K562 (cell line): ENCODE measurements at regions not wholly inside any gene's neighbourhood (a gene's known extent, or its start where the extent isn't known, plus 50 kb on each side); places are given as distances from the start of the nearest gene placed in this dataset.

Experiments used
- ATAC-seq: fragments of 200-7000 bp; cut with Tn5 transposase; 3 replicates; pipeline ENCODE4 v1.9.1; 2020; ENCODE audit warnings: moderate library complexity
- BruUV-seq: library from RNA; stranded (reverse); fragments of 400-500 nt; replicated peaks from 2 replicates; lab custom pipeline; 2021; lab: Mats Ljungman, UMichigan
- CTCF ChIA-PET: fragments of 300-600 bp; formaldehyde crosslinking; extraction: SDS; loops from one replicate; lab custom pipeline; 2021; ENCODE audit warnings: low intra/inter-chr PET ratio; lab: Yijun Ruan, JAX
- POLR2A ChIA-PET: fragments of 300-600, 350-650 bp; sonication (Branson Sonifier 250); formaldehyde crosslinking; extraction: SDS; loops from one replicate; lab custom pipeline; 2021; ENCODE audit warnings: antibody characterized with exemption, inconsistent platforms; lab: Yijun Ruan, JAX
- DNase-seq, 4 experiments: peaks; one replicate each; pipeline versions ENCODE4 v3.0.0 to v3.0.0-alpha.2; 2011 to 2018; ENCODE audit warnings: low spot score in 3 of 4, mixed read lengths in 3 of 4; ENCODE audit errors: extremely low read depth in 1 of 4
- FAIRE-seq: peaks from 2 replicates; lab custom pipeline; 2011; peaks lifted over from hg19 to GRCh38; lab: Jason Lieb, UNC
- H2AFZ ChIP-seq: 2 replicates; pipeline ENCODE4 v1.6.0; 2011; ENCODE audit warnings: low read depth, low read length, control low read depth, inconsistent platforms
- H3K27ac ChIP-seq: fragments of 200-600 bp; 3 replicates; pipeline ENCODE4 v1.8.0; 2011; ENCODE audit warnings: low read depth, mild to moderate bottlenecking, control low read depth, inconsistent platforms, low read length, moderate library complexity, mixed read lengths; ENCODE audit errors: extremely low read depth
- H3K27me3 ChIP-seq, 2 experiments: fragments of 300-600 bp in 1 of 2; 2 replicates in 1 of 2; 3 replicates in 1 of 2; pipeline versions ENCODE4 v1.6.0 to v1.8.0; 2011; ENCODE audit warnings: inconsistent platforms in 2 of 2, low read length in 2 of 2, mild to moderate bottlenecking in 1 of 2, mixed read lengths in 1 of 2, moderate library complexity in 1 of 2; ENCODE audit not compliant: control insufficient read depth in 2 of 2, insufficient read depth in 2 of 2
- H3K36me3 ChIP-seq: fragments of 300-600 bp; 3 replicates; pipeline ENCODE4 v1.8.0; 2011; ENCODE audit warnings: mild to moderate bottlenecking, low read length, inconsistent platforms; ENCODE audit not compliant: control insufficient read depth, insufficient read depth
- H3K4me1 ChIP-seq, 2 experiments: fragments of 200-600 bp in 1 of 2; replicated peaks in 1 of 2; 2 replicates in 1 of 2; 3 replicates in 1 of 2; pipeline versions ENCODE4 v1.5.1 to v1.8.0; 2011; ENCODE audit warnings: inconsistent platforms in 2 of 2, low read length in 2 of 2, mild to moderate bottlenecking in 1 of 2, mixed read lengths in 1 of 2, moderate library complexity in 1 of 2; ENCODE audit not compliant: control insufficient read depth in 2 of 2, insufficient read depth in 2 of 2
- H3K4me2 ChIP-seq: 2 replicates; pipeline ENCODE4 v1.6.1; 2011; ENCODE audit warnings: low read length, control low read depth, inconsistent platforms, mixed read lengths; ENCODE audit not compliant: insufficient read depth
- H3K4me3 ChIP-seq: fragments of 200-600 bp; sonication (generic), shearing (Covaris generic); 2 replicates; pipeline ENCODE4 v1.5.1; 2016; ENCODE audit warnings: control low read depth, inconsistent platforms
- H3K79me2 ChIP-seq: fragments of 200-600 bp; 3 replicates; pipeline ENCODE4 v1.8.0; 2011; ENCODE audit warnings: low read length, inconsistent platforms; ENCODE audit not compliant: control insufficient read depth, insufficient read depth
- H3K9ac ChIP-seq, 2 experiments: 2 replicates each; pipeline versions ENCODE4 v1.6.0 to v1.6.1; 2011; ENCODE audit warnings: low read depth in 2 of 2, low read length in 2 of 2, control low read depth in 1 of 2, inconsistent platforms in 1 of 2, mild to moderate bottlenecking in 1 of 2, mixed read lengths in 1 of 2; ENCODE audit not compliant: insufficient read depth in 1 of 2
- H3K9me1 ChIP-seq: one replicate; pipeline ENCODE4 v1.6.0; 2011; ENCODE audit warnings: inconsistent platforms, mild to moderate bottlenecking, low read length, moderate library complexity; ENCODE audit not compliant: control insufficient read depth, insufficient read depth
- H3K9me3 ChIP-seq: replicated peaks from 2 replicates; pipeline ENCODE4 v1.5.1; 2011; ENCODE audit warnings: low read depth, low read length, inconsistent platforms; ENCODE audit not compliant: control insufficient read depth, insufficient read depth
- H4K20me1 ChIP-seq: replicated peaks from 2 replicates; pipeline ENCODE4 v1.6.1; 2011; ENCODE audit warnings: low read length, inconsistent platforms, mixed read lengths; ENCODE audit not compliant: control insufficient read depth, insufficient read depth
- BRD9 ChIP-seq: fragments of 450-650 bp; IDR thresholded peaks from 2 replicates; pipeline ENCODE4 v1.6.1; 2018; ENCODE audit warnings: low read depth; ENCODE audit not compliant: partially characterized antibody
- ESRRB ChIP-seq: fragments of 250-450 bp; sonication (Bioruptor Pico); IDR thresholded peaks from 2 replicates; pipeline ENCODE4 v1.5.0; 2020; ENCODE audit warnings: mild to moderate bottlenecking, moderate library complexity, borderline replicate concordance
- ETS2 ChIP-seq: IDR thresholded peaks from 2 replicates; pipeline ENCODE4 v1.6.1; 2016; ENCODE audit warnings: borderline replicate concordance, missing genetic modification characterization, mild to moderate bottlenecking, moderate library complexity, missing compliant biosample characterization; ENCODE audit not compliant: poor library complexity, severe bottlenecking
- FUS ChIP-seq: fragments of 200-400 bp; formaldehyde crosslinking; optimal IDR thresholded peaks from 2 replicates; pipeline ENCODE3; 2017; ENCODE audit warnings: low read depth, low read length
- HMGN3 ChIP-seq: IDR thresholded peaks from 2 replicates; pipeline ENCODE4 v1.6.1; 2011; ENCODE audit warnings: borderline replicate concordance, low read depth, mild to moderate bottlenecking, mixed read lengths, low read length; ENCODE audit not compliant: insufficient read length; ENCODE audit errors: extremely low read depth
- KAT7 ChIP-seq: sonication (generic); formaldehyde crosslinking; IDR thresholded peaks from 2 replicates; pipeline ENCODE4 v1.8.0; 2022; ENCODE audit warnings: missing genetic modification reagents, mild to moderate bottlenecking, borderline replicate concordance
- MAFG ChIP-seq: fragments of 450-650 bp; conservative IDR thresholded peaks from 2 replicates; pipeline ENCODE4 v1.6.1; 2016; ENCODE audit warnings: missing genetic modification characterization, missing compliant biosample characterization
- MECOM ChIP-seq: fragments of 250-450 bp; sonication (Bioruptor Pico); IDR thresholded peaks from 2 replicates; pipeline ENCODE4 v1.8.0; 2022; ENCODE audit warnings: inconsistent platforms
- NR2C2 ChIP-seq, 2 experiments: fragments of 200-800 bp in 1 of 2; sonication (Bioruptor generic) in 1 of 2; sonication (generic) in 1 of 2; formaldehyde crosslinking in 1 of 2; IDR thresholded peaks; 2 replicates each; pipeline versions ENCODE4 v1.6.1 to v1.8.0; 2016 to 2022; ENCODE audit warnings: mild to moderate bottlenecking in 1 of 2, missing compliant biosample characterization in 1 of 2, missing genetic modification characterization in 1 of 2, missing genetic modification reagents in 1 of 2
- RBFOX2 ChIP-seq: fragments of 200-400 bp; formaldehyde crosslinking; IDR thresholded peaks from 2 replicates; pipeline ENCODE4 v1.6.1; 2017; ENCODE audit warnings: low read depth, mild to moderate bottlenecking, low read length, moderate library complexity
- TEAD2 ChIP-seq: fragments of 450-650 bp; IDR thresholded peaks from 2 replicates; pipeline ENCODE4 v1.6.1; 2016; ENCODE audit warnings: missing genetic modification characterization, control low read depth, missing compliant biosample characterization
- XRCC3 ChIP-seq: fragments of 450-650 bp; IDR thresholded peaks from 2 replicates; pipeline ENCODE4 v1.6.1; 2017; ENCODE audit warnings: mild to moderate bottlenecking, moderate library complexity
- ZNF184 ChIP-seq: sonication (generic); formaldehyde crosslinking; IDR thresholded peaks from 2 replicates; pipeline ENCODE4 v1.5.0; 2020; ENCODE audit warnings: missing genetic modification reagents
- WGBS: fragments of 100-300 bp; shearing (Covaris generic); methylation state at CpG from one replicate; pipeline ENCODE4 v1.1.6; 2016; ENCODE audit warnings: low coverage, mixed read lengths; ENCODE audit not compliant: insufficient coverage; ENCODE audit errors: missing lambda C conversion rate; 5-methylcytosine and 5-hydroxymethylcytosine counted together
- in situ Hi-C: fragments of 300-500 bp; cut with MboI; formaldehyde crosslinking; loops from 4 replicates; pipeline ENCODE4 v1.15.0; 2018; ENCODE audit warnings: inconsistent platforms, mixed read lengths
- intact Hi-C: fragments of 100-400 bp; cut with micrococcal nuclease; formaldehyde crosslinking; loops from 2 replicates; pipeline ENCODE4 v1.14.2; 2022
- TF ChIP-seq, protein P1 (sequence below): fragments of 250-450 bp; sonication (Bioruptor Pico); IDR thresholded peaks from 2 replicates; pipeline ENCODE4 v1.5.0; 2021; ENCODE audit warnings: mild to moderate bottlenecking, borderline replicate concordance
- TF ChIP-seq, protein P2 (sequence below), 2 experiments: IDR thresholded peaks; 2 replicates each; pipeline ENCODE4 v1.6.1; 2012; ENCODE audit warnings: improper control_type of control experiment in 2 of 2, low read depth in 2 of 2, low read length in 2 of 2, borderline replicate concordance in 1 of 2
- TF ChIP-seq, protein P3 (sequence below): fragments of 450-650 bp; IDR thresholded peaks from one replicate; pipeline ENCODE4 v1.6.1; 2018; ENCODE audit warnings: mild to moderate bottlenecking, moderate library complexity; ENCODE audit not compliant: partially characterized antibody

DNA sequence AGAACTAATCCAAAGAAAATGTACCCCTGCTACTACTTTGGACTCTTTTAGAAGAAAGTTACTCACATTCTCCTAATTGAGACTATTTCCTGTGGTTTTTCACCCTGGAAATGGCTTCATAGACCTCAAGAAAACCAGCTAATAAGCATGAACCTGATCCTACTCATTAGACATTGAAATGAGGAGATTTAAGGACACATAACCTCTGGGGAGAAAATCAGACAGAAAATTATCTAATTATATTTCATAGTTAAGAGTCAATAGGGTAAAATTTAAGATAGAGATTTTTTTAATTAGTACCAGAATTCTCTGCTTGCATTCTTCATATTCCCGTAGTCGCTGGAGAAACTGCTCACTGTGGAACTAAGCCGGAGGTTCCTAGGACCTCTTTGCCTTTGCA lies 114.6 kb upstream of the ACP3 start:
- no TSS peak for BruUV-seq
- 0% methylated on average over 3 of the region's 3 CpGs for WGBS
- TF ChIP-seq, protein P1, sequence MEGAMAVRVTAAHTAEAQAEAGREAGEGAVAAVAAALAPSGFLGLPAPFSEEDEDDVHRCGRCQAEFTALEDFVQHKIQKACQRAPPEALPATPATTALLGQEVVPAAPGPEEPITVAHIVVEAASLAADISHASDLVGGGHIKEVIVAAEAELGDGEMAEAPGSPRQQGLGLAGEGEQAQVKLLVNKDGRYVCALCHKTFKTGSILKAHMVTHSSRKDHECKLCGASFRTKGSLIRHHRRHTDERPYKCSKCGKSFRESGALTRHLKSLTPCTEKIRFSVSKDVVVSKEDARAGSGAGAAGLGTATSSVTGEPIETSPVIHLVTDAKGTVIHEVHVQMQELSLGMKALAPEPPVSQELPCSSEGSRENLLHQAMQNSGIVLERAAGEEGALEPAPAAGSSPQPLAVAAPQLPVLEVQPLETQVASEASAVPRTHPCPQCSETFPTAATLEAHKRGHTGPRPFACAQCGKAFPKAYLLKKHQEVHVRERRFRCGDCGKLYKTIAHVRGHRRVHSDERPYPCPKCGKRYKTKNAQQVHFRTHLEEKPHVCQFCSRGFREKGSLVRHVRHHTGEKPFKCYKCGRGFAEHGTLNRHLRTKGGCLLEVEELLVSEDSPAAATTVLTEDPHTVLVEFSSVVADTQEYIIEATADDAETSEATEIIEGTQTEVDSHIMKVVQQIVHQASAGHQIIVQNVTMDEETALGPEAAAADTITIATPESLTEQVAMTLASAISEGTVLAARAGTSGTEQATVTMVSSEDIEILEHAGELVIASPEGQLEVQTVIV (CRISPR knock-in tag): no peak
- no peak for TF ChIP-seq HMGN3
- no peak for TF ChIP-seq RBFOX2
- TF ChIP-seq ESRRB (CRISPR knock-in tag): no peak
- TF ChIP-seq XRCC3: no peak
- TF ChIP-seq, protein P2, sequence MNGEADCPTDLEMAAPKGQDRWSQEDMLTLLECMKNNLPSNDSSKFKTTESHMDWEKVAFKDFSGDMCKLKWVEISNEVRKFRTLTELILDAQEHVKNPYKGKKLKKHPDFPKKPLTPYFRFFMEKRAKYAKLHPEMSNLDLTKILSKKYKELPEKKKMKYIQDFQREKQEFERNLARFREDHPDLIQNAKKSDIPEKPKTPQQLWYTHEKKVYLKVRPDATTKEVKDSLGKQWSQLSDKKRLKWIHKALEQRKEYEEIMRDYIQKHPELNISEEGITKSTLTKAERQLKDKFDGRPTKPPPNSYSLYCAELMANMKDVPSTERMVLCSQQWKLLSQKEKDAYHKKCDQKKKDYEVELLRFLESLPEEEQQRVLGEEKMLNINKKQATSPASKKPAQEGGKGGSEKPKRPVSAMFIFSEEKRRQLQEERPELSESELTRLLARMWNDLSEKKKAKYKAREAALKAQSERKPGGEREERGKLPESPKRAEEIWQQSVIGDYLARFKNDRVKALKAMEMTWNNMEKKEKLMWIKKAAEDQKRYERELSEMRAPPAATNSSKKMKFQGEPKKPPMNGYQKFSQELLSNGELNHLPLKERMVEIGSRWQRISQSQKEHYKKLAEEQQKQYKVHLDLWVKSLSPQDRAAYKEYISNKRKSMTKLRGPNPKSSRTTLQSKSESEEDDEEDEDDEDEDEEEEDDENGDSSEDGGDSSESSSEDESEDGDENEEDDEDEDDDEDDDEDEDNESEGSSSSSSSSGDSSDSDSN (IDR thresholded peaks at IDR 0.05; ENCODE audit: borderline replicate concordance in 1 of 2, low read depth in 2 of 2, low read length in 2 of 2): no peak
- TF ChIP-seq FUS: no peak
- TF ChIP-seq BRD9: no peak
- TF ChIP-seq KAT7: no peak
- TF ChIP-seq ETS2 (tag): no peak
- TF ChIP-seq, protein P3, sequence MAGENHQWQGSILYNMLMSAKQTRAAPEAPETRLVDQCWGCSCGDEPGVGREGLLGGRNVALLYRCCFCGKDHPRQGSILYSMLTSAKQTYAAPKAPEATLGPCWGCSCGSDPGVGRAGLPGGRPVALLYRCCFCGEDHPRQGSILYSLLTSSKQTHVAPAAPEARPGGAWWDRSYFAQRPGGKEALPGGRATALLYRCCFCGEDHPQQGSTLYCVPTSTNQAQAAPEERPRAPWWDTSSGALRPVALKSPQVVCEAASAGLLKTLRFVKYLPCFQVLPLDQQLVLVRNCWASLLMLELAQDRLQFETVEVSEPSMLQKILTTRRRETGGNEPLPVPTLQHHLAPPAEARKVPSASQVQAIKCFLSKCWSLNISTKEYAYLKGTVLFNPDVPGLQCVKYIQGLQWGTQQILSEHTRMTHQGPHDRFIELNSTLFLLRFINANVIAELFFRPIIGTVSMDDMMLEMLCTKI: no peak
- no peak for TF ChIP-seq MECOM
- no peak for TF ChIP-seq MAFG (tag)
- no peak for TF ChIP-seq NR2C2 (CRISPR knock-in tag; IDR thresholded peaks at IDR 0.05)
- no peak for TF ChIP-seq NR2C2 (tag; IDR thresholded peaks at IDR 0.05)
- no peak for TF ChIP-seq TEAD2 (tag)
- no peak for TF ChIP-seq ZNF184 (CRISPR knock-in tag)

More for the DNA sequence above, 114.6 kb upstream of the ACP3 start:
- ATAC-seq (no peak), FAIRE-seq (no peak), DNase-seq (no peak)
- no peaks in the 10 kb centered on the region for H4K20me1 ChIP-seq
- H3K9me3 ChIP-seq: no peaks in the 10 kb centered on the region
- no peak overlapping the region for H2AFZ ChIP-seq
- in situ Hi-C loops: no loop called here
- no peaks in the 10 kb centered on the region for H3K4me1 ChIP-seq
- no peaks in the 10 kb centered on the region for H3K79me2 ChIP-seq
- H3K4me3 ChIP-seq: no peak overlapping the region
- no peak overlapping the region for H3K4me2 ChIP-seq
- ChIA-PET CTCF (no interaction called here), POLR2A (no interaction called here)
- H3K9ac ChIP-seq: no peak overlapping the region
- intact Hi-C loops: no loop called here
- H3K9me1 ChIP-seq: no peaks in the 10 kb centered on the region
- H3K27ac ChIP-seq: no peak overlapping the region
- H3K27me3 ChIP-seq: no peaks in the 10 kb centered on the region
- no peaks in the 10 kb centered on the region for H3K36me3 ChIP-seq
